ENCODE measurements at regions not wholly inside any gene's neighbourhood (a gene's known extent, or its start where the extent isn't known, plus 50 kb on each side); places are given as distances from the start of the nearest gene placed in this dataset.

DNA sequence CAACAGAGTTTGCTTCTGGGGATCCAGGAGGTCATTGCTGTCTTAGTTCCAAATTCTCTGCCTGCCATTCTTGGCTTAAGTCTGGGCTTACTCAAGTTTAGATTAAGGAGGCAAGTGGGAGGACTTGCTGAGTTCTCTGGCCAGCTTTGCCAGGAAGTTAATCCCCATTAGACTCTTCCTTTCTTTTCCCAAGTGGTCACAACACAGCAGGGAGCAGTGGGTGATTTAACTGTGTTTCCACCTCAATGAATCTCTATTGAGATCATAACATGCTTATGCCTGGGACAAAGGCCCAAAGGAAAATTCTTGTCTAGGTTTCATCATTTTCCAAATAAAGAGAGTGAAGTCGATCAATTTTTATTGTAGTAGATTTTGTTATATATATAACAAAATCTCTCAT lies 1159.6 kb downstream of the SORCS3 start:
- Histone ChIP-seq H2AFZ (replicated peaks; ENCODE audit: low read length, poor library complexity) (no peak overlapping the region), H3K4ac (ENCODE audit: low read depth, low read length) (no peak overlapping the region), H3K9me1 (ENCODE audit: insufficient read depth, low read length) (no peaks in the 10 kb centered on the region), H3K4me2 (ENCODE audit: low read depth, low read length) (no peak overlapping the region), H3K14ac (replicated peaks; ENCODE audit: low read depth, low read length) (no peak overlapping the region), H4K8ac (ENCODE audit: low read depth in 2 of 2, low read length in 2 of 2) (no peak overlapping the region), H2BK5ac (ENCODE audit: low read depth, low read length, poor library complexity, severe bottlenecking) (no peak overlapping the region), H2BK20ac (ENCODE audit: low read depth, low read length) (no peak overlapping the region), H3K27me3 (ENCODE audit: control insufficient read depth, insufficient read depth, low read length) (no peaks in the 10 kb centered on the region), H3K9me3 (ENCODE audit: control insufficient read depth, insufficient read depth, low read length) (peaks cover 7% of the 10 kb centered on the region), H4K5ac (ENCODE audit: low read depth, low read length) (no peak overlapping the region), H3K27ac (ENCODE audit: insufficient read depth, low read length) (no peak overlapping the region), H2AK9ac (replicated peaks; ENCODE audit: low read depth, low read length, poor library complexity) (no peak overlapping the region), H3K36me3 (ENCODE audit: control insufficient read depth, insufficient read depth, low read length) (no peaks in the 10 kb centered on the region), H2BK120ac (ENCODE audit: low read depth, low read length) (no peak overlapping the region), H3K79me1 (ENCODE audit: low read depth in 1 of 2, low read length in 2 of 2) (no peaks in the 10 kb centered on the region), H3K4me1 (ENCODE audit: control insufficient read depth, insufficient read depth, low read length) (no peaks in the 10 kb centered on the region), H2BK15ac (ENCODE audit: low read depth, low read length) (no peak overlapping the region), H3K23ac (ENCODE audit: low read depth, low read length) (no peak overlapping the region), H4K20me1 (ENCODE audit: insufficient read depth, low read length) (no peaks in the 10 kb centered on the region), H4K91ac (ENCODE audit: insufficient read depth, low read depth, low read length) (no peak overlapping the region), H3K4me3 (ENCODE audit: insufficient read depth, low read depth, low read length) (no peak overlapping the region), H3K56ac (ENCODE audit: extremely low read depth, insufficient read depth, low read length) (no peak overlapping the region), H3K18ac (ENCODE audit: low read depth, low read length) (no peak overlapping the region), H2AK5ac (ENCODE audit: low read depth, low read length) (no peak overlapping the region), H3K9ac (ENCODE audit: low read depth, low read length) (no peak overlapping the region)
- dilution Hi-C loops (cut with HindIII; ENCODE audit: low sequenced_read_pairs, unreplicated experiment) (no loop called here), intact Hi-C loops (cut with micrococcal nuclease) (no loop called here), in situ Hi-C loops (cut with MboI; ENCODE audit: low sequenced_read_pairs) (no loop called here)
- ChIA-PET CTCF (no interaction called here), POLR2A (ENCODE audit: unreplicated experiment) (no interaction called here)
- ATAC-seq (ENCODE audit: low read depth) (no peak), DNase-seq (no peak)
- no TSS peak for BruUV-seq (replicated peaks)
- WGBS, 2 experiments (ENCODE audit: extremely low coverage in 2 of 2, insufficient read length in 1 of 2): no CpG with 5 or more reads among the region's 1 CpG
- TF ChIP-seq RCOR1 (IDR thresholded peaks at IDR 0.05; ENCODE audit: insufficient replicate concordance, low read length) (no peak), CHD1 (IDR thresholded peaks at IDR 0.05; ENCODE audit: low read depth, low read length) (no peak), SMC3 (IDR thresholded peaks at IDR 0.05; ENCODE audit: low read depth, low read length) (no peak), NFE2L2 (IDR thresholded peaks at IDR 0.05; ENCODE audit: low read depth, low read length) (no peak), MAZ (IDR thresholded peaks at IDR 0.05; ENCODE audit: borderline replicate concordance, low read depth, low read length) (no peak), MAFK (IDR thresholded peaks at IDR 0.05; ENCODE audit: low read depth, low read length) (no peak), CEBPB (IDR thresholded peaks at IDR 0.05; ENCODE audit: low read depth, low read length) (no peak)
- TF ChIP-seq, protein P1, sequence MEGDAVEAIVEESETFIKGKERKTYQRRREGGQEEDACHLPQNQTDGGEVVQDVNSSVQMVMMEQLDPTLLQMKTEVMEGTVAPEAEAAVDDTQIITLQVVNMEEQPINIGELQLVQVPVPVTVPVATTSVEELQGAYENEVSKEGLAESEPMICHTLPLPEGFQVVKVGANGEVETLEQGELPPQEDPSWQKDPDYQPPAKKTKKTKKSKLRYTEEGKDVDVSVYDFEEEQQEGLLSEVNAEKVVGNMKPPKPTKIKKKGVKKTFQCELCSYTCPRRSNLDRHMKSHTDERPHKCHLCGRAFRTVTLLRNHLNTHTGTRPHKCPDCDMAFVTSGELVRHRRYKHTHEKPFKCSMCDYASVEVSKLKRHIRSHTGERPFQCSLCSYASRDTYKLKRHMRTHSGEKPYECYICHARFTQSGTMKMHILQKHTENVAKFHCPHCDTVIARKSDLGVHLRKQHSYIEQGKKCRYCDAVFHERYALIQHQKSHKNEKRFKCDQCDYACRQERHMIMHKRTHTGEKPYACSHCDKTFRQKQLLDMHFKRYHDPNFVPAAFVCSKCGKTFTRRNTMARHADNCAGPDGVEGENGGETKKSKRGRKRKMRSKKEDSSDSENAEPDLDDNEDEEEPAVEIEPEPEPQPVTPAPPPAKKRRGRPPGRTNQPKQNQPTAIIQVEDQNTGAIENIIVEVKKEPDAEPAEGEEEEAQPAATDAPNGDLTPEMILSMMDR (conservative IDR thresholded peaks at IDR 0.05; ENCODE audit: low read depth, low read length): no peak
- TF ChIP-seq, protein P2, sequence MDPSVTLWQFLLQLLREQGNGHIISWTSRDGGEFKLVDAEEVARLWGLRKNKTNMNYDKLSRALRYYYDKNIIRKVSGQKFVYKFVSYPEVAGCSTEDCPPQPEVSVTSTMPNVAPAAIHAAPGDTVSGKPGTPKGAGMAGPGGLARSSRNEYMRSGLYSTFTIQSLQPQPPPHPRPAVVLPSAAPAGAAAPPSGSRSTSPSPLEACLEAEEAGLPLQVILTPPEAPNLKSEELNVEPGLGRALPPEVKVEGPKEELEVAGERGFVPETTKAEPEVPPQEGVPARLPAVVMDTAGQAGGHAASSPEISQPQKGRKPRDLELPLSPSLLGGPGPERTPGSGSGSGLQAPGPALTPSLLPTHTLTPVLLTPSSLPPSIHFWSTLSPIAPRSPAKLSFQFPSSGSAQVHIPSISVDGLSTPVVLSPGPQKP (IDR thresholded peaks at IDR 0.05; ENCODE audit: borderline replicate concordance, low read depth, low read length): no peak
